ENCODE measurements at regions not wholly inside any gene's neighbourhood (a gene's known extent, or its start where the extent isn't known, plus 50 kb on each side); places are given as distances from the start of the nearest gene placed in this dataset.

DNA sequence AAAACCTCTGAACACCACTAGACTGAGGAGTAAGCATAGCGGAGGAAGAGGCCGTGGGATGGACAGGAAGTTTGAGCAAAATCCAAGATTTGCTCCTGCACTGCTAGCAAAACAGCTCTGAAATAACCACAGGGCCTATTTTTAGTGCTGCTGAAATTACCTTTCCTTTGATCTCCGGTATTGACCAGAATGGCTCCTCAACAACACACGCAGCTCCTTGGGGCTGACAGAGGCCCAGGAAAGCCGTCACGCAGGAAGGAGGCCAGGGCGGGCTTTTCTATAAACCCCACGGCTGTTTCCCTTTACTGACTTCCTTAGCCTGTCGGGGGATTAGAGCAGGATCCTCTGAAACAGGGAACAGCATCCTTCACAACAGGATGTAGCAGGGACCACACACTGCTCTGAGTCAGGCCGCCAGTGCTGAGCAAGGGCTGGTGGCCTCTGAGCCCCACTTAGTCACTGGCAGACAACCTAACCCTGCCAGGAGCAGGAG, 80.8 kb upstream of the LCLAT1 start:
- peaks cover 8% of the 10 kb centered on the region for H3K27me3 Mint-ChIP-seq (ENCODE audit: unreplicated experiment)
- peak; percentile 38 for DNase-seq (ENCODE audit: low spot score)
- H3K4me1 Mint-ChIP-seq (ENCODE audit: unreplicated experiment) = peaks cover 44% of the 10 kb centered on the region
- H3K4me3 Mint-ChIP-seq (ENCODE audit: unreplicated experiment) = no peak overlapping the region
- peaks cover 3% of the 10 kb centered on the region for H3K36me3 Mint-ChIP-seq (ENCODE audit: low read depth, unreplicated experiment)
- no peaks in the 10 kb centered on the region for H3K9me3 Mint-ChIP-seq (ENCODE audit: unreplicated experiment)
- TF ChIP-seq, protein P1, sequence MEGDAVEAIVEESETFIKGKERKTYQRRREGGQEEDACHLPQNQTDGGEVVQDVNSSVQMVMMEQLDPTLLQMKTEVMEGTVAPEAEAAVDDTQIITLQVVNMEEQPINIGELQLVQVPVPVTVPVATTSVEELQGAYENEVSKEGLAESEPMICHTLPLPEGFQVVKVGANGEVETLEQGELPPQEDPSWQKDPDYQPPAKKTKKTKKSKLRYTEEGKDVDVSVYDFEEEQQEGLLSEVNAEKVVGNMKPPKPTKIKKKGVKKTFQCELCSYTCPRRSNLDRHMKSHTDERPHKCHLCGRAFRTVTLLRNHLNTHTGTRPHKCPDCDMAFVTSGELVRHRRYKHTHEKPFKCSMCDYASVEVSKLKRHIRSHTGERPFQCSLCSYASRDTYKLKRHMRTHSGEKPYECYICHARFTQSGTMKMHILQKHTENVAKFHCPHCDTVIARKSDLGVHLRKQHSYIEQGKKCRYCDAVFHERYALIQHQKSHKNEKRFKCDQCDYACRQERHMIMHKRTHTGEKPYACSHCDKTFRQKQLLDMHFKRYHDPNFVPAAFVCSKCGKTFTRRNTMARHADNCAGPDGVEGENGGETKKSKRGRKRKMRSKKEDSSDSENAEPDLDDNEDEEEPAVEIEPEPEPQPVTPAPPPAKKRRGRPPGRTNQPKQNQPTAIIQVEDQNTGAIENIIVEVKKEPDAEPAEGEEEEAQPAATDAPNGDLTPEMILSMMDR (IDR thresholded peaks at IDR 0.05; ENCODE audit: unreplicated experiment) = no peak
- H3K27ac Mint-ChIP-seq (ENCODE audit: unreplicated experiment) = peak overlapping the region; percentile 93

DNA sequence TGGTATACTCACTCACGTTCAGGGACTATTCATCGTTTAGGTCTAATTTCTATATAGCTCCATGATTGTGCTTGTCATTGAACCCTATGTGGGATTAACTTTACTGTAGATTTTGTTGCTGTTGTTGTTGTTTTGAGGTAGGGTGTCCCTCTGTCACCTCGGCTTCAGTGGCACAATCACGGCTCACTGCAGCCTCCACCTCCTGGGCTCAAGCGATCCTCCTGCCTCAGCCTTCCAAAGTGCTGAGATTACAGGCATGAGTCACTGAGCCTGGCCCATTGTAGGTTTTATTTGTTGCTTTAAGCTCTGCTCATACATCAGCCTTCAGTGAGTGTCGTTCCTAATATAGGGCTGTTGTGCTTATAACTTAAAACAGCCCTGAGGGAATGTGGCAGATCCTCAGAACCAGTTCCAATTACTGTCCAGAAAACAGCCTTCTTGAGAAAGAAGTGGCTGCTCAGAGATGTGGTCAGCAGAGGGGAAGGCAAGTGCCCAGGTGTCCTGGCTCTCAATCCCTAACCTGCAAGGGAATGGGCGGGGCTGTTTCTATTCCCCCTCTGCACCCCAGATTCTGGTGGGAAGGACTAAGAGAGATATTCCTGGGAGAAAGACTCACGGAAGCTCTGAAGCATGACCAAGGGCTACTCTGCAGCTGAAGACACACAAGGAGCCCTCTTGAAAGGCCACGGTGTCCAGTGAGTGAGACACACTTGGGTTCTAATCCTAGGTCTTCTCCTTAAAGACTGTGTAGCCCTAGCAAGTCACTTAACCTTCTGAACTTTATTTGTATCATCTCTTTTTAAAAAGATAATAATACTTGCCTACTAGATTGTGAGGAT, 79.6 kb upstream of the LCLAT1 start:
- peaks cover 5% of the 10 kb centered on the region for H3K27me3 Mint-ChIP-seq (ENCODE audit: unreplicated experiment)
- no peaks in the 10 kb centered on the region for H3K9me3 Mint-ChIP-seq (ENCODE audit: unreplicated experiment)
- no peak for DNase-seq (ENCODE audit: low spot score)
- peaks cover 34% of the 10 kb centered on the region for H3K4me1 Mint-ChIP-seq (ENCODE audit: unreplicated experiment)
- no peak overlapping the region for H3K4me3 Mint-ChIP-seq (ENCODE audit: unreplicated experiment)
- TF ChIP-seq, protein P1 (IDR thresholded peaks at IDR 0.05; ENCODE audit: unreplicated experiment) = no peak
- H3K27ac Mint-ChIP-seq (ENCODE audit: unreplicated experiment) = peak overlapping the region; percentile 42
- peaks cover 3% of the 10 kb centered on the region for H3K36me3 Mint-ChIP-seq (ENCODE audit: low read depth, unreplicated experiment)

DNA sequence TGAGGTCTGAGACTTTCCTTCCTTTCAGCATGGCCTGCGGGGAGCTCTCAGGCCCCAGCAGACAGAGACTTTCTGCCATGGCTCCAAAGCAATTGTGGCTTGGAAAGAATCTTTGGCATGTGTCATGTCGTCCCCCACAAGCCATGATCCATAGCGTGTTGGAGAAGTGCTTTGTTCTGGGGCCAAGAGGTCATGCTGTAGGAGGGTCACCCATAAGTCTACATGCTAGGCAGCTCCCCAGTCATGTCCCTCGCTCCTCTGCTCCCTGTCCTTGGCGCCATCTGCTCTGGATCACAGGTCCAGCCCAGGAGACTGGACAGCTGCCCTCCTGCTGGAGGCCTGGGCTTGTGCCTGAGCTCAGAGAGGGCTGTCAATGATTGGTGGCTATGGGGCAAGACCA, 78.8 kb upstream of the LCLAT1 start:
- H3K9me3 Mint-ChIP-seq (ENCODE audit: unreplicated experiment) = no peaks in the 10 kb centered on the region
- H3K27ac Mint-ChIP-seq (ENCODE audit: unreplicated experiment) = no peak overlapping the region
- H3K27me3 Mint-ChIP-seq (ENCODE audit: unreplicated experiment) = peaks cover 5% of the 10 kb centered on the region
- H3K4me1 Mint-ChIP-seq (ENCODE audit: unreplicated experiment) = peaks cover 26% of the 10 kb centered on the region
- peaks cover 3% of the 10 kb centered on the region for H3K36me3 Mint-ChIP-seq (ENCODE audit: low read depth, unreplicated experiment)
- TF ChIP-seq, protein P1 (IDR thresholded peaks at IDR 0.05; ENCODE audit: unreplicated experiment) = no peak
- H3K4me3 Mint-ChIP-seq (ENCODE audit: unreplicated experiment) = no peak overlapping the region
- DNase-seq (ENCODE audit: low spot score) = no peak

DNA sequence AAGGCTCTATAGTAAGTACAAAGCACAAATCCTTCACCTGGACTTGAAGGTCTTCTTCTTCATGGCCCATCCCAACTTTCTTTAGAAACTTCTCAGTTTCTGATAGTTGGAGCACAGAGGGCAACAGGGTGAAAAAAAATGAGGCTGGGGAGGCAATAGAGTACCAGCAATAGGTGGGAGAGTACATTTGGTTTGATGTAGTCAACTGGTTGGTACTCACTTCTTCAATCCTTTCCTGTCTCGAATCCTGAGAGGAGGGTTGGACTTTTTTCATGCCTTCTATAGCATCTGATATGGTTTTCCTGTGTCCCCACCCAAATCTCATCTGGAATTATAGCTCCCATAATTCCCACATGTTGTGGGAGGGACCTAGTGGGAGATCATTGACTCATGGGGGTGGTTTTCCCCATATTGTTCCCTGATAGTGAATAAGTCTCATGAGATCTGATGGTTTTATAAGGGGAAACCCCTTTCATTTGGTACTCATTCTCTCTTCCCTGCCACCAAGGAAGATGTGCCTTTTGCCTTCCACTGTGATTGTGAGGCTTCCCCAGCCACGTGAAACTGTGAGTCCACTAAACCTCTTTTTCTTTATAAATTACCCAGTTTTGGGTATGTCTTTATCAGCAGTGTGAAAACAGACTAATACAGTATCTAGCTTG, 75.9 kb upstream of the LCLAT1 start:
- Mint-ChIP-seq H3K4me1 (ENCODE audit: unreplicated experiment) (peaks cover 7% of the 10 kb centered on the region), H3K27me3 (ENCODE audit: unreplicated experiment) (peaks cover 5% of the 10 kb centered on the region), H3K36me3 (ENCODE audit: low read depth, unreplicated experiment) (no peaks in the 10 kb centered on the region), H3K27ac (ENCODE audit: unreplicated experiment) (no peak overlapping the region), H3K9me3 (ENCODE audit: unreplicated experiment) (no peaks in the 10 kb centered on the region), H3K4me3 (ENCODE audit: unreplicated experiment) (no peak overlapping the region)
- no peak for DNase-seq (ENCODE audit: low spot score)
- TF ChIP-seq, protein P1 (IDR thresholded peaks at IDR 0.05; ENCODE audit: unreplicated experiment) = no peak
